ENCODE measurements at regions not wholly inside any gene's neighbourhood (a gene's known extent, or its start where the extent isn't known, plus 50 kb on each side); places are given as distances from the start of the nearest gene placed in this dataset.

DNA sequence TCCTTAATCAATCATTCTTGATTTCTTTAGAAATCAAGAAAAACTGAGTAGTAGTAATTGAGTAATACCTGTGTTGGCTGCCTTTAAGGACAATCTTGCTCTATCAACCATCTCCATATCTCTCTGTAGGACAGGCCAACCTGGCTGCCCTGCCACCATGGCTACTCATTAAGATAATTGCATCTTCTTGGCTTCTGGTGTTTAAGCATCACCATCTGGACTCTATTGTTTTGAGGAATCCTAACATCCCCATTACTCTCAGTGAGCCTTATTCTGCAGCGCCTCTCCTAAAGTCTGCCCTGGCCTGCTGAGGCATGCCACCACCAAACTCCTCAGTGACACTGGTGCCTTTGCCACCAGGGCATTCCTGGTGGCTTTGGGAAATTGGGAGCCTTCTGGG is 442.6 kb upstream of the ZNF507 start:
- no peak for DNase-seq (ENCODE audit: extremely low spot score in 2 of 2)

DNA sequence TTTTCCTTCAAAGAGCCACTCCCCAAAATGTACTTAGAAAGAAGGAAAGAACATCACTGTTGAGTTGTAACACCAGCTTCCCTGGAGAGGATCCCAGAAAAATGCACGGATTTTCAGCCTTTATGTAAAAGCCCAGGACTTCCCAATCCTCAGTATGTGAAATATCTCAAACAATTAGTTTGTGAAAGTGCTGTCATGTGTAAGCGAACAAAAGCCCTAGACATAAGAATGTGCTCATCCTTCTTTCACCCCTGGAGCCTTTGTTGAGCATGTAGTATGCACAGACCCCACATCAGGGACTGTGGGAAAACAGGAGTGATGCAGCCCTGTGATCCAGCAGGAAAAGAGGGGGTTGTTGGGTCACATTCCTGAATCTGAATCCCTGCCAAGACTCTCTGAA is 441.4 kb upstream of the ZNF507 start:
- no peak for DNase-seq (ENCODE audit: extremely low spot score in 2 of 2)
- TF ChIP-seq POLR2AphosphoS5 (IDR thresholded peaks at IDR 0.05; ENCODE audit: insufficient read depth in 1 of 2, low read depth in 1 of 2) = no peak
- no peak for TF ChIP-seq CTCF (IDR thresholded peaks at IDR 0.05)
- no peak for TF ChIP-seq POLR2A (IDR thresholded peaks at IDR 0.05)
- no peak overlapping the region for H3K4me3 ChIP-seq
- no peak overlapping the region for H3K27ac ChIP-seq
- no peaks in the 10 kb centered on the region for H3K36me3 ChIP-seq
- intact Hi-C loops (cut with DNase I) = no loop called here
- H3K4me1 ChIP-seq = peaks cover 12% of the 10 kb centered on the region
- no peaks in the 10 kb centered on the region for H3K27me3 ChIP-seq
- no peaks in the 10 kb centered on the region for H3K9me3 ChIP-seq

More for the DNA sequence above, 442.6 kb upstream of the ZNF507 start:
- Histone ChIP-seq H3K27ac (no peak overlapping the region), H3K4me3 (no peak overlapping the region), H3K9me3 (no peaks in the 10 kb centered on the region), H3K4me1 (peaks cover 12% of the 10 kb centered on the region), H3K27me3 (no peaks in the 10 kb centered on the region), H3K36me3 (no peaks in the 10 kb centered on the region)
- TF ChIP-seq POLR2AphosphoS5 (IDR thresholded peaks at IDR 0.05; ENCODE audit: insufficient read depth in 1 of 2, low read depth in 1 of 2) (no peak), CTCF (IDR thresholded peaks at IDR 0.05) (no peak), POLR2A (IDR thresholded peaks at IDR 0.05) (no peak)
- intact Hi-C loops (cut with DNase I) = no loop called here

DNA sequence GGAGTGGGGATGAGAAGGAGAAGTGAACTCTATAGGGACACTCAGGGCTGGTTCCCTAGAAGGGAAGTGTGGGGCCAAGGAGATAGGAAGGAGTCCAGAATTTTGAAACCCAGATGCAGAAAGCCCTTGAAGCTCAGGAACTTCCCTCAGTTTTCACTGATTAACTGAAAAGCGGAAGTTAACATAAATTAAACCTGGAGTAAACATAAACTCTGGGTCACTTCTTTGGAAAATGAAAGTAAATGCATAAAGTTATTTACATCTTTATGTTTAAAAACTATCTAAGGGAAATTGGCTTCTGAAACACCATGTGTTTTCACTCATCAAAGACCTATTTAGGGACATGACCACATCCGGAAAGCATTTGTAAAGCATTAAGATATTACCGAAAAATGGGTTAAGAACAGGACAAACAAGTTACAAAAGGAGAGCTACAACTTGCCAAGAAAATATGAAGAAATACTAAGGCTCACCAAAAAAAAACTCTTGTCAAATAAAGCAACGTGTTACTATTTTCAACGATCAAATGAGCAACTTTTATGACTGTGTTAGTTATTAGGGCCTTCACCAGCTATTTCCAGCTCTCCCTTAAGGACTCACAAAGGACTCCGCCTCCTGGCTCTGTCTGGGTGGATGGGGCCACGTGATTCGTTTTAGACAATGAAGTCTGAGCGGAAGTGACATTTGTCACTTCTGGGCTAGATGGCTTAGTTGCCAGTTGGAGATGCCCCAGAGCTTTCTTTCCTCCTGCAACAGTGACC is 439.1 kb upstream of the ZNF507 start:
- TF ChIP-seq CTCF (IDR thresholded peaks at IDR 0.05) (no peak), POLR2AphosphoS5 (IDR thresholded peaks at IDR 0.05; ENCODE audit: insufficient read depth in 1 of 2, low read depth in 1 of 2) (peak in 1 of 2 donors; percentile 16)
- intact Hi-C loops (cut with DNase I) = no loop called here
- Histone ChIP-seq H3K9me3 (no peaks in the 10 kb centered on the region), H3K27ac (peak overlapping the region; percentile 30), H3K4me3 (no peak overlapping the region), H3K4me1 (peaks cover 12% of the 10 kb centered on the region), H3K27me3 (no peaks in the 10 kb centered on the region), H3K36me3 (no peaks in the 10 kb centered on the region)
- DNase-seq (ENCODE audit: extremely low spot score in 2 of 2) = no peak

DNA sequence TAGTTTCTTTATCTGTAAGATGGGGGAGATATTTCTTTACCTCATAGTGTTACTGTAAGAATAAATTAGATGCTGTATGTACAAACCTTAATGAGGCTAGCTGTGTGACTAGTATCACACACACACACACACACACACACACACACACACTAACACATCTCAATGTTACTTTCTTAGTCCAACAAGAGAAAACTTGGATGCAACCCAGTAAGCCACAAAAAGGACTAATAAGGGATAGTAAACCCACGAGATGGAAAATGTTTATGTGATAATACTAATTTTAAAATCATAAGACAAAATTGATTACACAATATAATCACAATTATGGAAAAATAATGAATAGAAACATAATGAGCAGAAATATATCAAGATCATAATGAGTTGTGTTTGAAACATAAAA is 437.7 kb upstream of the ZNF507 start:
- Histone ChIP-seq H3K9me3 (no peaks in the 10 kb centered on the region), H3K4me3 (no peak overlapping the region), H3K4me1 (peaks cover 12% of the 10 kb centered on the region), H3K27ac (no peak overlapping the region), H3K36me3 (no peaks in the 10 kb centered on the region), H3K27me3 (no peaks in the 10 kb centered on the region)
- no peak for DNase-seq (ENCODE audit: extremely low spot score in 2 of 2)
- no peak for TF ChIP-seq POLR2AphosphoS5 (IDR thresholded peaks at IDR 0.05; ENCODE audit: insufficient read depth in 1 of 2, low read depth in 1 of 2)
- TF ChIP-seq POLR2A (IDR thresholded peaks at IDR 0.05) = no peak
- no peak for TF ChIP-seq CTCF (IDR thresholded peaks at IDR 0.05)
- intact Hi-C loops (cut with DNase I) = no loop called here

DNA sequence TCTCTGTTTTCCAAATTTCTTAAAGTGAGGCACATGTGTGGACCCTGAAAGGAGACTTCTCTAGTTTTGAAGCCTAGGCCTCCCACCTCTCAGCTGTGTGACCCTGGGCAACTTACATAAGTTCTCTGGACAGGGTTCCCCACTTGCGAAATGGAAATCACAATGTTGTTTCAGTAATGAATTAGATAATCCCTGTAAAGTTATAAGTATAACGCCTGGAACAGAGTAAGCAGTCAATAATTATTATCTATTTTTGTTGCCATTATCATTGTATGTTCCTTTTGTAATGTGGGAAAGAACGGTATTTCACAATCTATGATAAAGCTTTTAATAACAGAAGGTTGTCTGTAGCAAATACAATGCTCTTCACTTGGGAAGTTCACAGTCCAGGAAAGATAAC is 437.3 kb upstream of the ZNF507 start:
- Histone ChIP-seq H3K9me3 (no peaks in the 10 kb centered on the region), H3K36me3 (no peaks in the 10 kb centered on the region), H3K27me3 (no peaks in the 10 kb centered on the region), H3K4me3 (no peak overlapping the region), H3K27ac (no peak overlapping the region), H3K4me1 (peaks cover 12% of the 10 kb centered on the region)
- intact Hi-C loops (cut with DNase I) = no loop called here
- DNase-seq (ENCODE audit: extremely low spot score in 2 of 2) = no peak
- TF ChIP-seq CTCF (IDR thresholded peaks at IDR 0.05) = no peak
- TF ChIP-seq POLR2A (IDR thresholded peaks at IDR 0.05) = no peak
- TF ChIP-seq POLR2AphosphoS5 (IDR thresholded peaks at IDR 0.05; ENCODE audit: insufficient read depth in 1 of 2, low read depth in 1 of 2) = no peak
